NCI-H82 (cell line): ENCODE measurements at regions not wholly inside any gene's neighbourhood (a gene's known extent, or its start where the extent isn't known, plus 50 kb on each side); places are given as distances from the start of the nearest gene placed in this dataset.

Experiments used
- DNase-seq: peaks from one replicate; lab custom pipeline; 2025; lab: John Stamatoyannopoulos, UW

GRCh38 chr6:56407883-56408410 is 160.6 kb upstream of the COL21A1 start:
- no peak for DNase-seq

GRCh38 chr6:56406276-56407269 is 159.2 kb upstream of the COL21A1 start:
- DNase-seq, result no peak

GRCh38 chr6:56404599-56404998 is 157.2 kb upstream of the COL21A1 start:
- no peak for DNase-seq

GRCh38 chr6:56403745-56404144 is 156.4 kb upstream of the COL21A1 start:
- no peak for DNase-seq

GRCh38 chr6:56401477-56402070 is 154.2 kb upstream of the COL21A1 start:
- no peak for DNase-seq

- DNase-seq, result no peak
These were observed 152.9 kb upstream of the COL21A1 start for GRCh38 chr6:56400273-56400672.

- DNase-seq, result no peak
These were observed 152.4 kb upstream of the COL21A1 start for GRCh38 chr6:56399672-56400263.

GRCh38 chr6:56399250-56399671 is 151.9 kb upstream of the COL21A1 start:
- DNase-seq, result peak; percentile 20

- DNase-seq, result no peak
These were observed 149.1 kb upstream of the COL21A1 start for GRCh38 chr6:56396435-56396834.

GRCh38 chr6:56393615-56394612 is 146.5 kb upstream of the COL21A1 start:
- no peak for DNase-seq

GRCh38 chr6:56388415-56388755 is 141.0 kb upstream of the COL21A1 start:
- no peak for DNase-seq

- no peak for DNase-seq
These were observed 140.4 kb upstream of the COL21A1 start for GRCh38 chr6:56387621-56388414.

GRCh38 chr6:56386717-56387116 is 139.3 kb upstream of the COL21A1 start:
- no peak for DNase-seq

- DNase-seq, result no peak
These were observed 138.7 kb upstream of the COL21A1 start for GRCh38 chr6:56385981-56386593.

- peak; percentile 43 for DNase-seq
These were observed 135.8 kb upstream of the COL21A1 start for GRCh38 chr6:56383160-56383559.

- DNase-seq, result no peak
These were observed 135.1 kb upstream of the COL21A1 start for GRCh38 chr6:56382416-56382940.

- no peak for DNase-seq
These were observed 134.4 kb upstream of the COL21A1 start for GRCh38 chr6:56381801-56382251.

- DNase-seq, result no peak
These were observed 133.1 kb upstream of the COL21A1 start for GRCh38 chr6:56380476-56380875.

GRCh38 chr6:56378966-56379585 is 131.7 kb upstream of the COL21A1 start:
- no peak for DNase-seq
